Kidney epithelial cell (primary cell): ENCODE measurements at regions not wholly inside any gene's neighbourhood (a gene's known extent, or its start where the extent isn't known, plus 50 kb on each side); places are given as distances from the start of the nearest gene placed in this dataset.

Source experiments
- DNase-seq: peaks from one replicate; pipeline ENCODE4 v3.0.0-alpha.2; 2010; ENCODE audit warnings: low read depth
- H3K27me3 ChIP-seq: 2 replicates; pipeline ENCODE4 v1.6.0; 2011; ENCODE audit warnings: low read length; ENCODE audit not compliant: control insufficient read depth, insufficient read depth
- H3K36me3 ChIP-seq: 2 replicates; pipeline ENCODE4 v1.5.1; 2011; ENCODE audit warnings: low read length; ENCODE audit not compliant: control insufficient read depth, insufficient read depth
- H3K4me3 ChIP-seq: 2 replicates; pipeline ENCODE4 v1.5.1; 2011; ENCODE audit warnings: low read depth, mild to moderate bottlenecking, control low read depth, low read length
- TF ChIP-seq, protein P1 (sequence below): IDR thresholded peaks from 2 replicates; pipeline ENCODE4 v1.5.1; 2011; ENCODE audit warnings: mild to moderate bottlenecking, moderate library complexity, low read length, control low read depth, inconsistent platforms; ENCODE audit not compliant: insufficient read depth, poor library complexity, severe bottlenecking

DNA sequence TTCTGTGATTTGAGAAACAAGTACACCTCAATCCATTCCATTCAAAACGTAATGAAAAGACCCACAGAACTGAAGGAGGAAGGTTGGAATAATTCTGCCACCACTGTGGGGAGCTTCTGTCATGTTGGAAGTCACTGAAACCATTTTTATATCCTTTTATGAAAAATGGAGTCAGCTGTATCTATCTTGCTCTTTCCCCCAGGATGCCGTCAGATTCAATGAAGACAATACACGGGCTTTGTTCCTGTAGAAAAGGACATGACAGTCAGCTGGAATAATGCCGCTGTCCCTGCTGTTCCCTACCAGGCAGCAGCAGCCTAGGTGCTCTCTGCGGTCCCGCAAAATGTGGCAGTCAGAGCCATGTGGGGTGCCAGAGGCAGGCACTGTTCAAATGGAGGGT, 52.5 kb upstream of the APCDD1 start:
- TF ChIP-seq, protein P1, sequence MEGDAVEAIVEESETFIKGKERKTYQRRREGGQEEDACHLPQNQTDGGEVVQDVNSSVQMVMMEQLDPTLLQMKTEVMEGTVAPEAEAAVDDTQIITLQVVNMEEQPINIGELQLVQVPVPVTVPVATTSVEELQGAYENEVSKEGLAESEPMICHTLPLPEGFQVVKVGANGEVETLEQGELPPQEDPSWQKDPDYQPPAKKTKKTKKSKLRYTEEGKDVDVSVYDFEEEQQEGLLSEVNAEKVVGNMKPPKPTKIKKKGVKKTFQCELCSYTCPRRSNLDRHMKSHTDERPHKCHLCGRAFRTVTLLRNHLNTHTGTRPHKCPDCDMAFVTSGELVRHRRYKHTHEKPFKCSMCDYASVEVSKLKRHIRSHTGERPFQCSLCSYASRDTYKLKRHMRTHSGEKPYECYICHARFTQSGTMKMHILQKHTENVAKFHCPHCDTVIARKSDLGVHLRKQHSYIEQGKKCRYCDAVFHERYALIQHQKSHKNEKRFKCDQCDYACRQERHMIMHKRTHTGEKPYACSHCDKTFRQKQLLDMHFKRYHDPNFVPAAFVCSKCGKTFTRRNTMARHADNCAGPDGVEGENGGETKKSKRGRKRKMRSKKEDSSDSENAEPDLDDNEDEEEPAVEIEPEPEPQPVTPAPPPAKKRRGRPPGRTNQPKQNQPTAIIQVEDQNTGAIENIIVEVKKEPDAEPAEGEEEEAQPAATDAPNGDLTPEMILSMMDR = no peak
- DNase-seq = no peak
- Histone ChIP-seq H3K4me3 (no peak overlapping the region), H3K27me3 (no peaks in the 10 kb centered on the region), H3K36me3 (no peaks in the 10 kb centered on the region)

DNA sequence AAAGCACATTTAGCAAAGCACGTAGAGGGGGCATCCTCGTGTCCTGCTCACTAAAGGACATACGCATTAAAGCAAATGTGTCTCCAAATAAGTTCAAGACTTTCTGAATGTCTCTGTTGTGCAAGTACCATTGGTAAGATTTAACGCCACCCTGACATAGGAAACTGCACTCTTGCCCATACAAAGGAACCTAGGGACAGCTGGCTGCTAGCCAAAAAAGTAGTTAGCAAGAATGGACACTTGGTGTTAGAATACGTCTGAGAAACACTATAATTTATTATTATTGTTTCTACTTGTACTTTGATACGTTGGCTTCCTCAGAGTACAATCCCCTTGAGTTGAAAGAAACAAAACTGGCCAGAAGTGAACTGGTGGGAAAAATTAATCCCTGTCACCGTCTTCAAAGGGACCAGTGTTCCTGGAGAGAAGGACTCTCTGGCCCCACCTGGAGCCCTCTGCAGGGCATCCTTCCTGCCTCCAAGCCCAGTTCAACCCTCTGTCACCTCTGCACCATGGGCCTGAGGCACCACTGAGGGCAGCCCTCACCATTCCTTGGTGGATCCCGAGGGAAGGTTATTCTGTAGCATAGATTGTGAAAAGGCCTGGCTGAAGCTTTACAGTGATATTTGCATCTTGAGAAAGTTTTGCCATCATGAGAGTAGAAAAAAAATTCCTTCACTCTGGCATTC, 51.4 kb upstream of the APCDD1 start:
- no peaks in the 10 kb centered on the region for H3K27me3 ChIP-seq
- no peak overlapping the region for H3K4me3 ChIP-seq
- TF ChIP-seq, protein P1 = no peak
- no peak for DNase-seq
- H3K36me3 ChIP-seq = no peaks in the 10 kb centered on the region

DNA sequence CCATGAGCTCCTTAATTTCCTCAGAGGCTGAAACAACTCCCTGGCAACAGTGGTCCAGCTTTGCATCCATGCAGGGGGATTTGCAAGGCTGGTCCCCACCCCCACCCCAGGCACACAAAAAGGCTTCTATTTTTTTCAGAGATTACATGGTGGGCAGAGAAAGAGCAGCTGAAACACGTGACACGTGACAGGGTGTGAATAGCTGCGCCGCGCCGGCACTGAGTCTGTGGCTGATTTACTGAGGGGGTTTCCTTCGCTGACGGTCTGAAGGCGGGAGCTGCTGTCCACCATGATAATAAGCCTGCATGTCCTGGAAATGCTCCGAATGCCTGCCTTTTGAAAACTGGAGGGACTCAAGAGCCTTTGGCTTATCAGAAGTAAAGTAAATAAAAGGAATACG, 50.7 kb upstream of the APCDD1 start:
- H3K4me3 ChIP-seq = no peak overlapping the region
- DNase-seq = no peak
- TF ChIP-seq, protein P1 = no peak
- no peaks in the 10 kb centered on the region for H3K36me3 ChIP-seq
- H3K27me3 ChIP-seq = no peaks in the 10 kb centered on the region

DNA sequence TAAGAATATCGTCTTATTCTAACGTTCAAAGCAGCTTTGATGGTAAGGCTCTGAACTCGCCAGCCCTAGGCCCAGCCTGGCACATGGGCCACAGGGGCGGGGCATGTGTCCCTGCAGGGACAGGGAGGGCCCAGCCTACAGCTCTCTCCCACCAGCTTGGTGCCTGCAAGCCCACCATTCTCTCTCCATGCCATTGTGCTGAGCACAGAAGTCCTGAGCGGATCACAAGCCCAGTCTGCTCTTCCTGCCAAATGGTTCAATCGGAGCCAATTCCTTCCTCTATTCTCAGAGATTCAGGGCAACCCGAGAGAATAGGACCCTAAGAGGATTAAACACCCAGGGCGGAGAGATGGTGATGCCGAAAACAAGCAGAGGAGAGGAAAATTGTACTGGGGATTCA, 50.3 kb upstream of the APCDD1 start:
- Histone ChIP-seq H3K27me3 (no peaks in the 10 kb centered on the region), H3K36me3 (no peaks in the 10 kb centered on the region), H3K4me3 (no peak overlapping the region)
- TF ChIP-seq, protein P1 = no peak
- DNase-seq = no peak
